GM10266 (cell line): ENCODE measurements at regions not wholly inside any gene's neighbourhood (a gene's known extent, or its start where the extent isn't known, plus 50 kb on each side); places are given as distances from the start of the nearest gene placed in this dataset.

Experiments used
- DNase-seq: peaks from one replicate; pipeline ENCODE4 v3.0.0; 2012; ENCODE audit errors: extremely low spot score
- TF ChIP-seq, protein P1 (sequence below): IDR thresholded peaks from 2 replicates; pipeline ENCODE4 v1.5.1; 2012; ENCODE audit warnings: mild to moderate bottlenecking, low read depth; ENCODE audit not compliant: control insufficient read depth, insufficient read depth; ENCODE audit errors: missing control alignments

DNA sequence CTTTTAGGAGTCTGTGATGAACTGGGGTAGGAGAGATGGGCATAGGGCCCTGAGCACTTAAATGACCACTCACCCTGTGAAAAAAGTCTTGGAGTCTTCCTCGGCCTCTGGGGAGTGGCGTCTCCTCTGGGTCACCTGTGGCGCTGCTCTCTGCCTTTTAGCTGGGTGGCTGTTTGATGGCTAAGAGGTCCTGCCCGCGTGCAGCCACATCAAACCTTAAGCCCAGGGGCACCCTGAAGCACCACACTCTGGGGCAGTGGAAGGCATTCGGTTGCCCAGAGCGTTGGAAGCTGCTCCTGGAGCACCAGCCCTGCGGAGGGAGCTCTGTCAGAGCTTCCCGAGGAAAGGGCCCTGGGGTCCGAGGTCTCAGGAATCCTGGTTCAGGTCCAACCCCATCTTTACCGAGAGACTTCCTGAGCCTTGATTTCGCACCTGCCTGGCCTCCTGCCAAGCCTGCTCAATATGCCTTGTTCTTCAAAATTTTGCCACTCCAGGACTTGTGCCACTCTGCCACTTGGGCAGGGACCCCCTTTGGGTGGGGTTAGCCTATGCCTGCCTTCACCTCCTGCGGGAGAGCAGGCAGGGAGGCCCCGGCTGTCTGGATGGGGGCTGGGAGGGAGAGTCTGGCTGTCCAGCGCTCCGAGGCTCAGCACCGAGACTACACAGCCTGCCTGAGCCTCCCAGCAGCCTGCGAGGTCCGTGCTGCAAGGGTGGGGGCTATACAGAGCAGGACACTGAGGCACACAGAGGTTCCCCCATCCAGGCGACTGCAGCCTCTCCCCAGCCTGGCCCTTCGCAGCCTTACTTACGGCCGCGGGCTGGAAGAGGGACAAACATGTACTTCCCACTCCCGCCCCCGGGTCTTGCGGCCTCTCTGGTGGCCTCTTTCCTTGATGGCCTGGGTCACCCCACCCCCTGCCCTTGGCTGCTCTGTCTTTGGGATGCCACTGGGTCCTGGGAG lies 63.4 kb upstream of the RNU6ATAC start:
- DNase-seq: no peak
- TF ChIP-seq, protein P1, sequence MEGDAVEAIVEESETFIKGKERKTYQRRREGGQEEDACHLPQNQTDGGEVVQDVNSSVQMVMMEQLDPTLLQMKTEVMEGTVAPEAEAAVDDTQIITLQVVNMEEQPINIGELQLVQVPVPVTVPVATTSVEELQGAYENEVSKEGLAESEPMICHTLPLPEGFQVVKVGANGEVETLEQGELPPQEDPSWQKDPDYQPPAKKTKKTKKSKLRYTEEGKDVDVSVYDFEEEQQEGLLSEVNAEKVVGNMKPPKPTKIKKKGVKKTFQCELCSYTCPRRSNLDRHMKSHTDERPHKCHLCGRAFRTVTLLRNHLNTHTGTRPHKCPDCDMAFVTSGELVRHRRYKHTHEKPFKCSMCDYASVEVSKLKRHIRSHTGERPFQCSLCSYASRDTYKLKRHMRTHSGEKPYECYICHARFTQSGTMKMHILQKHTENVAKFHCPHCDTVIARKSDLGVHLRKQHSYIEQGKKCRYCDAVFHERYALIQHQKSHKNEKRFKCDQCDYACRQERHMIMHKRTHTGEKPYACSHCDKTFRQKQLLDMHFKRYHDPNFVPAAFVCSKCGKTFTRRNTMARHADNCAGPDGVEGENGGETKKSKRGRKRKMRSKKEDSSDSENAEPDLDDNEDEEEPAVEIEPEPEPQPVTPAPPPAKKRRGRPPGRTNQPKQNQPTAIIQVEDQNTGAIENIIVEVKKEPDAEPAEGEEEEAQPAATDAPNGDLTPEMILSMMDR: no peak

DNA sequence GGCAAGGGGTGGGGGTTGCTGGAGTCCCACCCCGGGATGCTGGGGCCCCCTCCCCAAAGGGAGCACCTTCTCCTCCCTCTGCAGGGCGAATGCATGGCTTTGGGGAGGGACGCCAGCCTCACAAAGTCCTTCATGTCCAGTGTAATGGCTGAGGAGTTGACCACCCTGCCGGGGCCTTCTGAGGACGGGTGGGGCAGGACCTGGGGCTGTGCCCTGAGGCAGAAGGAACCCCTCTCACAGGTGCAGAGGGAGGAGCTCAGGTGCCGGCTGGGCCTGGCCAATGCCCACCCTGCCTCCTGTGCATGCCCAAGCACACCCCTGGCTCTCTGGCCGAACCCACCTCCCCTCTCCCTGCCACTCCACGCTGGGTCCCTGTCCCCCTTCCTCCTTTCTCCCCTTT lies 64.3 kb upstream of the RNU6ATAC start:
- DNase-seq: no peak
- TF ChIP-seq, protein P1: no peak

DNA sequence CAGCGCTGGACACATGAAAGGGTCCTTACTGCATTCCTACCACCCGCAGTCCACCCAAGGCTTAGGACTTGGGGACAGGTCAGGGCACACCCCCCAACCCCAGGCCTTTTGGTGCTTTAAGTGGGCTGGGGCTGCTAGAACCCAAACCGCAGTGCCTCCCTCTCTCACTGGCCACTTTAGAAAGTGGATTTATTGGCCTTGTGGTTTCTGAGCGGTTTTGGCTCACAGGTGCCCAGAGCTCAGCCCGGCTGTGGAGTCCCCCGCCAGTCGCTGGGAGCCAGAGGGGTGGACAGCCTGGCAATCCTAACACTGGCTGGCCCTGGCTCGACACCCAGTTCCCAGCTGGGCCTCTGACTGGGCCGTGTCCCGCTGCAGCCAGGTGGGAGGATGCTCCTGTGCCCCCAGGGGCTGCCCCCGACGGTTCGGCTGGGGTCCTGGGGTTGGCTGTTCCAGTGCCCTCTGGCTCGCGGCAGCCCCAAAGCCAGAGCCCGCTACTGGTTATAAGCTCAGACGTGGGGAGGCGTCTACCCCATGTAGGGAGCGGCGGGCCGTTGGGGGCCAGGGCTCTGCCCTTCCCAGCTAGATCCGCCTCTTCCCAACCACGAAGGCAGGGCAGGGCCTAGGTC lies 65.2 kb upstream of the RNU6ATAC start:
- DNase-seq: no peak

DNA sequence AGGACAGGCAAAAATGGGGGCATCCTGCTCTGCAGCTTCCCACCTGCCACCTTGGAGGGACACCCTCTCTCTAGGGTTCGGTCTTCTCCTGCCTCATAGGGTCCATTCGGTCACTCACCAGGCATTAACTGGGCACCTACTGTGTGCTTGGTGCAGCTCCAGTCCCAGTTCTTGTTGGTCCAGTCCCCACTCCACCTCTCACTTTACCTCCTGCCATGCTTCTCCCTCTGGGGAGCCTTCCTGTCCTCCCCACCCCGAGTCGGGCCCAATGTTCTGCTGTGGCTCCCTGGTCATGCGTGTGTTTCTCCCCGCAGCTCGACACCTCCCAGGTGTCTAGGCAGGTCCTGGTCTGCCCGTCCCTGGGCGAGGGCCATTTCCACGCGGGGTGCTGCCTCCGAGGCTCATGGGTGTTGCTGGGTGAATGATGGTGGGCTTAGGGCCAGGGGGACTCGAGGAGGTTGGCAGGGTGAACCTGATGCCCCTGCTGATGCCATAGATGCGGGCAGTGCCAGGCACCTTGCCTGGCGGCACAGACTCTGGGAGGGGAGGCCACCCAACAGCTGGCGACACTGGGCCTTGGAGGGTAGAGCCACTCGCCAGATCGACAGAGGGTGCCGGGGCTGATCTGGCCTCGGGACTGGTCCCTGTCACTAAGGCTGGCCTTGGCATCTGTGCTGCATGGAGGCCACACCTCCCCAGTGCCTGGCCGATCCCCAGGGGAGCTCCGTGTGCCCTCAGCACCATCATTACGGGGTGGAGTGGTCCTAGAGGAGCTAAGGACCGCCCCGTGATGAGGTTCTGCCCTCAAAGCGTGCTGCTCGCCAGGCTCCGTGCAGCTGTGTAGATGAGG lies 66.0 kb upstream of the RNU6ATAC start:
- DNase-seq: no peak

More for the DNA sequence above, 65.2 kb upstream of the RNU6ATAC start:
- TF ChIP-seq, protein P1: no peak

DNA sequence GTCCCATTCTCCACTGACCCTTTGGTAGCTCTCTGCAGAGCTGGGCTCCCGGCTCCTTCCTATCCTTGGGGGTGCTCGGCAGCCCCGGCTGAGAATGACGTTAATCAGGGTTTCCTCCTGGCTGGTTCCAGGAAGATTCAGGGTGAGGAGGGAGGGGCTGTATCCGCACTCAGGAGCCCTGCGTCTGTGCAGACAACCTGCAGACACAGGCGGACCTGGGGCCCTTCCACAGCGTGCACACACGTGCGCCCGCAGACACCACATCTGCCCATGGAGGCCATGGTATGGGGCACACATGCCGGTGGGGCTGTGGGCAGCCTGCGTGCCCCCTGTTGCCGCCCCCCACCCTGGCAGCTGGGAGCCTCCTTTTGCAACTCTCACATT lies 66.6 kb upstream of the RNU6ATAC start:
- DNase-seq: no peak
- TF ChIP-seq, protein P1: no peak

More for the DNA sequence above, 66.0 kb upstream of the RNU6ATAC start:
- TF ChIP-seq, protein P1: no peak

DNA sequence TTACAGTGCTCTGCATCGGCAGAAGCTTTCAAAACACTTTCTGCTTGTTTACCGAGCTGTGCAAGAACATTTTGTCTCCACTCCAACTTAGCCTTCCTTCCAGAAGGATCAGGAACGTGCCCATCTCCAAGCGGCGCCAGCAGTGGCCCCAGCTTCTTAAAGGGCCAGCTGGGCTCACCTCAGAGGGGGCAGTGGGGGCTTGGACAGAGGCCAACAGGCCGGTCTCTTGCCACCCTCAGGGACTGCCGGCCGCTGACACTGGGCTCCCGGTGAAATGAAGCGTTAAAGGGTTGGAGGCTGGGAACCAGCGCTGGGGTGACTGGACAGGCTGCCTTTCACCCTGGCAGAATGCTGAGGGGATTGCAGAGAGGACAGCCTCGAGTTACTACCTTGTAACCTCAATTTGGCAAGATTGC lies 67.0 kb upstream of the RNU6ATAC start:
- no peak for DNase-seq
- TF ChIP-seq, protein P1: no peak
